Mammary epithelial cell (primary cell): ENCODE measurements at regions not wholly inside any gene's neighbourhood (a gene's known extent, or its start where the extent isn't known, plus 50 kb on each side); places are given as distances from the start of the nearest gene placed in this dataset.

Experiments used
- CTCF ChIP-seq, 2 donors: IDR thresholded peaks in 1 of 2; conservative IDR thresholded peaks in 1 of 2; 2 replicates each; pipeline ENCODE4 v1.5.1; 2011 to 2012; ENCODE audit warnings: inconsistent platforms in 2 of 2, low read length in 2 of 2, mild to moderate bottlenecking in 2 of 2, control low read depth in 1 of 2, low read depth in 1 of 2; ENCODE audit not compliant: insufficient read depth in 1 of 2; ENCODE audit errors: extremely low read depth in 1 of 2
- EZH2 ChIP-seq: IDR thresholded peaks from 2 replicates; pipeline ENCODE4 v1.6.1; 2012; ENCODE audit warnings: low read length, inconsistent platforms, borderline replicate concordance

DNA sequence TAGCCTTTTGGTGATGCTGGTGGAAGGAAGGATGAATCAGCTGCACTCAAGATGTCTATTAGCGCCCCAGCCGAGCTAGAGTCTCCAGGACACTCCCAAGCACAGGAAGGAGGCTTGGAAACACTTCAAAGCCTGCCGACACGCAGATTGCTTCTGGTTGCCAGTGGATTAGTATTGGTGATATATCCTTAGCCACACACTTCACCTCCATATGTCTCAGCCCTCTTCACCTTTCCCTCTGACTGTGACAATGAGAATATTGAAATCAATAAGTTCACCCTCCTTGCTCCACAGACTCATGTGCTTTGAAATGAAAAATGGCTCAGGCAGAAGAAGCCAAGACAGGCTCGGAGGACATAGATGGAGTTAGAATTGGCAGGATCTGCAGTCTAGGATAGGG, 102.9 kb upstream of the LRRN1 start:
- TF ChIP-seq CTCF (conservative IDR thresholded peaks at IDR 0.05 in 1 of 2, IDR thresholded peaks at IDR 0.05 in 1 of 2; ENCODE audit: extremely low read depth in 1 of 2, insufficient read depth in 1 of 2, low read depth in 1 of 2, low read length in 2 of 2): no peak
- no peak for TF ChIP-seq EZH2
